ENCODE measurements at regions not wholly inside any gene's neighbourhood (a gene's known extent, or its start where the extent isn't known, plus 50 kb on each side); places are given as distances from the start of the nearest gene placed in this dataset.

- DNase-seq (ENCODE audit: low read depth in 1 of 2, low spot score in 1 of 2), result no peak
Observed at GRCh38 chr1:65486613-65487012, 66.1 kb downstream of the LEPR start.

- no peak for DNase-seq (ENCODE audit: low read depth in 1 of 2, low spot score in 1 of 2)
Observed at GRCh38 chr1:65489481-65489880, 69.0 kb downstream of the LEPR start.

GRCh38 chr1:65490231-65491009 is 70.0 kb downstream of the LEPR start:
- no peak for DNase-seq (ENCODE audit: low read depth in 1 of 2, low spot score in 1 of 2)

GRCh38 chr1:65491472-65491871 is 71.0 kb downstream of the LEPR start:
- DNase-seq (ENCODE audit: low read depth in 1 of 2, low spot score in 1 of 2), result no peak

- DNase-seq (ENCODE audit: low read depth in 1 of 2, low spot score in 1 of 2), result no peak
Observed at GRCh38 chr1:65493802-65494201, 73.3 kb downstream of the LEPR start.

- DNase-seq (ENCODE audit: low read depth in 1 of 2, low spot score in 1 of 2), result no peak
Observed at GRCh38 chr1:65494671-65495070, 74.2 kb downstream of the LEPR start.

- DNase-seq (ENCODE audit: low read depth in 1 of 2, low spot score in 1 of 2), result no peak
Observed at GRCh38 chr1:65495137-65495536, 74.7 kb downstream of the LEPR start.

GRCh38 chr1:65497256-65497830 is 76.9 kb downstream of the LEPR start:
- no peak for DNase-seq (ENCODE audit: low read depth in 1 of 2, low spot score in 1 of 2)

- DNase-seq (ENCODE audit: low read depth in 1 of 2, low spot score in 1 of 2), result no peak
Observed at GRCh38 chr1:65503427-65503826, 83.0 kb downstream of the LEPR start.

- DNase-seq (ENCODE audit: low read depth in 1 of 2, low spot score in 1 of 2), result no peak
Observed at GRCh38 chr1:65504263-65504662, 83.8 kb downstream of the LEPR start.

- no peak for DNase-seq (ENCODE audit: low read depth in 1 of 2, low spot score in 1 of 2)
Observed at GRCh38 chr1:65505547-65506300, 85.3 kb downstream of the LEPR start.

GRCh38 chr1:65508051-65508450 is 87.6 kb downstream of the LEPR start:
- DNase-seq (ENCODE audit: low read depth in 1 of 2, low spot score in 1 of 2), result no peak

GRCh38 chr1:65509912-65510680 is 89.6 kb downstream of the LEPR start:
- DNase-seq (ENCODE audit: low read depth in 1 of 2, low spot score in 1 of 2), result no peak

- DNase-seq (ENCODE audit: low read depth in 1 of 2, low spot score in 1 of 2), result no peak
Observed at GRCh38 chr1:65510961-65511360, 90.5 kb downstream of the LEPR start.

- DNase-seq (ENCODE audit: low read depth in 1 of 2, low spot score in 1 of 2), result no peak
Observed at GRCh38 chr1:65512383-65512782, 91.9 kb downstream of the LEPR start.

GRCh38 chr1:65512967-65513780 is 92.7 kb downstream of the LEPR start:
- DNase-seq (ENCODE audit: low read depth in 1 of 2, low spot score in 1 of 2), result no peak

- no peak for DNase-seq (ENCODE audit: low read depth in 1 of 2, low spot score in 1 of 2)
Observed at GRCh38 chr1:65514041-65514440, 93.6 kb downstream of the LEPR start.

GRCh38 chr1:65524931-65525265 is 104.4 kb downstream of the LEPR start:
- DNase-seq (ENCODE audit: low read depth in 1 of 2, low spot score in 1 of 2), result no peak

GRCh38 chr1:65525266-65526048 is 105.0 kb downstream of the LEPR start:
- DNase-seq (ENCODE audit: low read depth in 1 of 2, low spot score in 1 of 2), result no peak

GRCh38 chr1:65526049-65526556 is 105.6 kb downstream of the LEPR start:
- DNase-seq (ENCODE audit: low read depth in 1 of 2, low spot score in 1 of 2), result no peak
